CD4-positive, alpha-beta T cell (primary cell): ENCODE measurements at regions not wholly inside any gene's neighbourhood (a gene's known extent, or its start where the extent isn't known, plus 50 kb on each side); places are given as distances from the start of the nearest gene placed in this dataset.

Experiments used
- ATAC-seq: fragments of 200-7000 bp; cut with Tn5 transposase; one replicate; pipeline ENCODE4 v1.10.0; 2022; ENCODE audit warnings: mild to moderate bottlenecking; ENCODE audit not compliant: poor library complexity
- CTCF ChIA-PET: fragments of 350-600 bp; sonication (Branson Sonifier 250); formaldehyde crosslinking; loops from one replicate; lab custom pipeline; 2021; ENCODE audit warnings: antibody characterized with exemption, inconsistent platforms; lab: Charles Lee
- POLR2A ChIA-PET: fragments of 350-600 bp; sonication (Branson Sonifier 250); formaldehyde crosslinking; loops from one replicate; lab custom pipeline; 2021; ENCODE audit warnings: antibody characterized with exemption, inconsistent platforms; lab: Charles Lee
- DNase-seq, 14 experiments: peaks; one replicate each; pipeline ENCODE4 v3.0.0-alpha.2; 2013 to 2020; ENCODE audit warnings: mixed read lengths in 2 of 14
- H3K27ac ChIP-seq, 2 donors: one replicate each; pipeline versions ENCODE4 v1.5.1 to v1.7.0; 2013; ENCODE audit warnings: low read length in 2 of 2, low read depth in 1 of 2, mild to moderate bottlenecking in 1 of 2
- H3K27me3 ChIP-seq, 2 experiments: 1 replicate in 1 of 2; 2 replicates in 1 of 2; pipeline versions ENCODE4 v1.6.1 to v1.7.0; 2013; ENCODE audit warnings: low read length in 2 of 2, control low read depth in 1 of 2, mild to moderate bottlenecking in 1 of 2, moderate library complexity in 1 of 2; ENCODE audit not compliant: insufficient read depth in 2 of 2, control insufficient read depth in 1 of 2
- H3K36me3 ChIP-seq: one replicate; pipeline ENCODE4 v1.6.1; 2013; ENCODE audit warnings: low read length, control low read depth; ENCODE audit not compliant: insufficient read depth
- H3K4me1 ChIP-seq: one replicate; pipeline ENCODE4 v1.6.1; 2013; ENCODE audit warnings: low read length, control low read depth; ENCODE audit not compliant: insufficient read depth
- H3K4me3 ChIP-seq: one replicate; pipeline ENCODE4 v1.5.1; 2013; ENCODE audit warnings: mild to moderate bottlenecking, low read length, moderate library complexity
- H3K9me3 ChIP-seq, 2 experiments: 1 replicate in 1 of 2; 2 replicates in 1 of 2; pipeline versions ENCODE4 v1.6.1 to v1.7.0; 2013; ENCODE audit warnings: low read length in 2 of 2, mild to moderate bottlenecking in 2 of 2, control low read depth in 1 of 2, moderate library complexity in 1 of 2; ENCODE audit not compliant: control insufficient read depth in 1 of 2, insufficient read depth in 1 of 2
- H3K27ac Mint-ChIP-seq: one replicate; pipeline ENCODE4 v1.8.0; 2020; ENCODE audit warnings: mixed read lengths
- H3K27me3 Mint-ChIP-seq: one replicate; pipeline ENCODE4 v1.8.0; 2021; ENCODE audit warnings: mixed read lengths
- H3K36me3 Mint-ChIP-seq: one replicate; pipeline ENCODE4 v1.8.0; 2021; ENCODE audit warnings: low read depth, mixed read lengths
- H3K4me1 Mint-ChIP-seq: one replicate; pipeline ENCODE4 v1.8.0; 2021; ENCODE audit warnings: low read depth, mixed read lengths
- H3K4me3 Mint-ChIP-seq: one replicate; pipeline ENCODE4 v1.8.0; 2020; ENCODE audit warnings: mild to moderate bottlenecking, mixed read lengths
- H3K9me3 Mint-ChIP-seq: one replicate; pipeline ENCODE4 v1.8.0; 2020; ENCODE audit warnings: mixed read lengths
- intact Hi-C, 2 experiments: fragments of 100-400 bp; cut with DNase I in 1 of 2; cut with micrococcal nuclease in 1 of 2; formaldehyde crosslinking; loops; one replicate each; pipeline versions ENCODE4 v1.15.1 to v1.9.0; 2023 to 2025; cut with DNase I, micrococcal nuclease
- TF ChIP-seq, protein P1 (sequence below): fragments of 200-600 bp; IDR thresholded peaks from one replicate; pipeline ENCODE4 v1.8.0; 2022; ENCODE audit warnings: antibody characterized with exemption, mild to moderate bottlenecking

DNA sequence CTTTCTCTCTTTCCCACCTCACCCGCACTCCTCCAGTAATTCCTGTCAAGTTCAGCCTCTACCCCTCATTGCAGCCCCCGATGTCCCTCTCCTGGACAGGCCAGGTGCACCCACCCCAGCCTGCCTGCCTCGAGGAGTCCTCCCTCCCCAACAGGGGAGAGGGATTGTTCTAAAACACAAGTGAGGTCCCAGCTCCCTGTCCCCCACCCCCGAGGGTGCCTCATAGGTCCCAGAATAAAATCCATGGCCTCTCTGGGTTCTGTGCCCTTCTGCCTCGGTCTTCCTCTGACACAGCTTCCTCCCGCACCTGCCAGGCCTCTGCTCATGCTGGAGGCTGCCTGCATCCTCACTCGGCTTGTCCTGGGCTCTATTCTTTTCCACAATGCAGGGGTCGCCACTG lies 720.1 kb downstream of the BRD1 start:
- Mint-ChIP-seq H3K36me3 (no peaks in the 10 kb centered on the region), H3K4me1 (no peaks in the 10 kb centered on the region), H3K9me3 (no peaks in the 10 kb centered on the region), H3K4me3 (no peak overlapping the region), H3K27me3 (peaks cover 15% of the 10 kb centered on the region), H3K27ac (no peak overlapping the region)
- Histone ChIP-seq H3K36me3 (no peaks in the 10 kb centered on the region), H3K4me3 (no peak overlapping the region), H3K4me1 (no peaks in the 10 kb centered on the region), H3K27me3 (peaks cover 0 to 6% of the 10 kb centered on the region in 2 experiments), H3K27ac (no peak overlapping the region), H3K9me3 (no peaks in the 10 kb centered on the region)
- intact Hi-C loops = no loop called here
- TF ChIP-seq, protein P1, sequence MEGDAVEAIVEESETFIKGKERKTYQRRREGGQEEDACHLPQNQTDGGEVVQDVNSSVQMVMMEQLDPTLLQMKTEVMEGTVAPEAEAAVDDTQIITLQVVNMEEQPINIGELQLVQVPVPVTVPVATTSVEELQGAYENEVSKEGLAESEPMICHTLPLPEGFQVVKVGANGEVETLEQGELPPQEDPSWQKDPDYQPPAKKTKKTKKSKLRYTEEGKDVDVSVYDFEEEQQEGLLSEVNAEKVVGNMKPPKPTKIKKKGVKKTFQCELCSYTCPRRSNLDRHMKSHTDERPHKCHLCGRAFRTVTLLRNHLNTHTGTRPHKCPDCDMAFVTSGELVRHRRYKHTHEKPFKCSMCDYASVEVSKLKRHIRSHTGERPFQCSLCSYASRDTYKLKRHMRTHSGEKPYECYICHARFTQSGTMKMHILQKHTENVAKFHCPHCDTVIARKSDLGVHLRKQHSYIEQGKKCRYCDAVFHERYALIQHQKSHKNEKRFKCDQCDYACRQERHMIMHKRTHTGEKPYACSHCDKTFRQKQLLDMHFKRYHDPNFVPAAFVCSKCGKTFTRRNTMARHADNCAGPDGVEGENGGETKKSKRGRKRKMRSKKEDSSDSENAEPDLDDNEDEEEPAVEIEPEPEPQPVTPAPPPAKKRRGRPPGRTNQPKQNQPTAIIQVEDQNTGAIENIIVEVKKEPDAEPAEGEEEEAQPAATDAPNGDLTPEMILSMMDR = no peak
- POLR2A ChIA-PET = no interaction called here
- CTCF ChIA-PET = no interaction called here
- no peak for DNase-seq
- no peak for ATAC-seq

DNA sequence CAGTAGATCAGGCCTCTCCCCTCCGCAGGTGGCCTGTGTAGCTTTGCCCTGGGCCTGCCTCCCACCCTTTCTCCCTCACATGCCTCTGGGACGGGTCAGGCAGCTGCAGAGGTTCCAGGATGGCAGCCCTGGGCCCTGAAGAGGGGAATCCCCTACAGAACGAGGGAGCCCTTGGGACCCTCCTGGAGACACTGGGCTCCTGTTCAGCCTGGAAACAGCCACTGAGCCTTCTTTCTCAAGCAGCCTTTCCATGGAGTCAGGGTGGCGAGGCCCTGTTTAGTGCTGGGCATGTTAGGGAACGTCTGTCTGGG lies 720.9 kb downstream of the BRD1 start:
- CTCF ChIA-PET = no interaction called here
- Histone ChIP-seq H3K4me3 (no peak overlapping the region), H3K36me3 (no peaks in the 10 kb centered on the region), H3K9me3 (no peaks in the 10 kb centered on the region), H3K4me1 (no peaks in the 10 kb centered on the region), H3K27me3 (peaks cover 0 to 9% of the 10 kb centered on the region in 2 experiments), H3K27ac (no peak overlapping the region)
- peaks cover 15% of the 10 kb centered on the region for H3K27me3 Mint-ChIP-seq
- TF ChIP-seq, protein P1 = no peak
- no peaks in the 10 kb centered on the region for H3K9me3 Mint-ChIP-seq
- ATAC-seq (no peak), DNase-seq (no peak)
- POLR2A ChIA-PET = no interaction called here
- no peaks in the 10 kb centered on the region for H3K4me1 Mint-ChIP-seq
- H3K27ac Mint-ChIP-seq = no peak overlapping the region
- H3K36me3 Mint-ChIP-seq = no peaks in the 10 kb centered on the region
- intact Hi-C loops = no loop called here
- H3K4me3 Mint-ChIP-seq = no peak overlapping the region

DNA sequence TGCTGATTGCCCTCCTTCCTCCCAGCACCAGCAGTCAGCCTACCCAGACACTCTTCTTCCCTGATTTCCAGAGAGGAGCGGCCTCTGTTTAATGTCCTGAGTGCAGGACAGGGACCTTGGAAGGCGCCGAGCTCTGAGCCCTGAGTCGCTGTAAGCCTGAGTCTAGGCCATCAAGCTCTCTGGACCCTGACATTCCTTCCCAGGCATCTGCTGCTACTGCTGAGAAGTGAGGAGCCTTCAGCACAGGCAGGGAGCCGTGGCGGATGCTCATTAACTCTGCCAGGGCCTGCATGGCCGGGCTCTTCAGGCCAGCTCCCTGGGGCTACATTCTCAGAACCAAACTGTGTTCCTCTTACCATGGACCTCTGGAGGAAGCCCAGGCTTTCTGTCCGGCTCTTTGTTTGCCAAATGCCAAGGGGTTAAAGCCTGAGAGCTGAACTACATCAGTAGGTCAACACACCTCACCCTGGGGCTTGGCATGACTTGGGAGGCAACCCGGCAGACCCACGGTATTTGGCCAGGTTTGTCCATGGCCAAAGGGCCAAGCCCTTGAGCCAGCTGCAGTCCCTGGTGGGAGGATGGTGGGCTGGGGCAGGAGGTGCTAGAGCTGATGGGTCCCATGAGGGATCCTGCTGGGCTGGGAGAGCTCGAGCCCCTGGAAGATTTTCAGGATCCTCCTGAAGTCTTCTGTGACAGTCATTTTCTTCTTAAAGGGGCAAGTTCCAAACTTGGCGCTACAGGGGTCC lies 721.4 kb downstream of the BRD1 start:
- H3K27ac ChIP-seq = no peak overlapping the region
- H3K4me1 ChIP-seq = no peaks in the 10 kb centered on the region
- H3K36me3 ChIP-seq = no peaks in the 10 kb centered on the region
- no peak overlapping the region for H3K4me3 ChIP-seq
- intact Hi-C loops = no loop called here
- H3K4me1 Mint-ChIP-seq = no peaks in the 10 kb centered on the region
- H3K27me3 Mint-ChIP-seq = peaks cover 19% of the 10 kb centered on the region
- H3K27ac Mint-ChIP-seq = no peak overlapping the region
- H3K9me3 Mint-ChIP-seq = no peaks in the 10 kb centered on the region
- no peak overlapping the region for H3K4me3 Mint-ChIP-seq
- no peaks in the 10 kb centered on the region for H3K36me3 Mint-ChIP-seq
- ChIA-PET POLR2A (no interaction called here), CTCF (no interaction called here)
- no peaks in the 10 kb centered on the region for H3K9me3 ChIP-seq
- TF ChIP-seq, protein P1 = no peak
- no peak for DNase-seq
- ATAC-seq = no peak
- peaks cover 0 to 9% of the 10 kb centered on the region in 2 experiments for H3K27me3 ChIP-seq
